Activated CD4-positive, alpha-beta T cell treated with anti-CD3 and anti-CD28 coated beads, Interleukin-2, amount 50 U/mL, for 48 hours (primary cell): ENCODE measurements at regions not wholly inside any gene's neighbourhood (a gene's known extent, or its start where the extent isn't known, plus 50 kb on each side); places are given as distances from the start of the nearest gene placed in this dataset.
"Not testable (repeated sequence)": the region's sequence is repeated elsewhere in the genome, so short reads cannot be mapped to it uniquely, and the experiment has no call there.

Experiments
- DNase-seq, 2 experiments: peaks; one replicate each; pipeline ENCODE4 v3.0.0-alpha.2; 2020

GRCh38 chr12:63508543-63508942 is 159.8 kb downstream of the DPY19L2 start:
- DNase-seq = no peak

GRCh38 chr12:63499567-63499966 is 168.7 kb downstream of the DPY19L2 start:
- DNase-seq = no peak

- DNase-seq = no peak
Measured at GRCh38 chr12:63498239-63498638, 170.1 kb downstream of the DPY19L2 start.

DNA sequence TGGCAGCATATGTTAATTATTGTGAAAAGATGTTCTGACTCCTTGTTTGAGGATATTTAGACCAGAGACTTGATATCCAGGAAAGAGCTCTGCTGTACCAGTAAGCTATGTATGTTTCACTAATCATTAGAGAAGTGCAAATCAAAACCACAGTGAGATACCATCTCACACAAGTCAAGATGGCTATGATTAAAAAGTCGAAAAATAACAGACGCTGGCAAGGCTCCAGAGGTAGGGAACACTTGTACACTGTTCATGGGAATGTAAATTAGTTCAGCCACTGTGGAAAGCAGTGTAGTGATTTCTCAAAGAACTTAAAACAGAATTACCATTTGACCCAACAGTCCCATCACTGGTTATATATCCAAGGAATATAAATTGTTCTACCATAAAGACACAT is 171.6 kb downstream of the DPY19L2 start:
- no peak for DNase-seq

GRCh38 chr12:63495974-63496373 is 172.3 kb downstream of the DPY19L2 start:
- DNase-seq = no peak

- DNase-seq = not testable (repeated sequence)
Measured at GRCh38 chr12:63493357-63493756, 174.9 kb downstream of the DPY19L2 start.

DNA sequence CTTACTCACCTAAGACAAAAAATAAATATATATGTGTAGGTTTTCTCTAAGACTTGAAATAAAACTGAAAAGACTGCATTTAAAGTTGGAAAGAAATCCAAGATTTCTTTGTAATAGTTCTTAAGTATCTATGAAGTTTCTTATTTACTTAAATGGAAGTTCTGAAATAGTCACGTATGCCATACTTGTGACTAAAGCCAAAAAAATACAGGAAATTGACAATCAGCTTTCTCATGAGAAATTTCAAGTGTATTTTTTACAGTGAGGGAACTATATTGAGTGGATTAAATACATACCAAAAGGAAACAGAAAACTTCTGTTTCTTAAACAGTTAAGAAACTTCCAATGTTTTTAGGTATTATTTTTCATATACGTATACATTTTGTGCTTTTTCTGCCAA is 188.1 kb downstream of the DPY19L2 start:
- no peak for DNase-seq

GRCh38 chr12:63470161-63470560 is 198.1 kb downstream of the DPY19L2 start:
- no peak for DNase-seq

DNA sequence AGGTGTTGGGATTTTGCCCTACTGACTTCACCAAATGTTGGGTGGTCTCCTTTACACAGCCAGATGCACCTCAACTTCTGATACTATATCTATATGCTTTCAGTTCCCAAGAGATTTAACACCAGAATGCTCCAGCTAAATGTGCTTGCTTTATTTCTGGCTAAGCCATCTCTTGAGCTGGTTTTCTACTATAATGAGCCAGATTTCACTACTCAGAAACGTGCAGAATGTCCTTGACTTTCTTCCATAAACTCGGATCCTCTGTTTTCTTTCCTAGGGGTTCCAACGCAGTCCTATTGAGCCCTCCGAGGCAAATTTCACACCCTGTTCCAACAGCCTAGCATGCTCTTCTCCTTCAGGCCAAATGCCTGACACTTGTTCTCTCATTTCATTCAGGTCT is 200.3 kb downstream of the DPY19L2 start:
- no peak for DNase-seq

- DNase-seq = no peak
Measured at GRCh38 chr12:63457857-63458256, 210.4 kb downstream of the DPY19L2 start.

DNA sequence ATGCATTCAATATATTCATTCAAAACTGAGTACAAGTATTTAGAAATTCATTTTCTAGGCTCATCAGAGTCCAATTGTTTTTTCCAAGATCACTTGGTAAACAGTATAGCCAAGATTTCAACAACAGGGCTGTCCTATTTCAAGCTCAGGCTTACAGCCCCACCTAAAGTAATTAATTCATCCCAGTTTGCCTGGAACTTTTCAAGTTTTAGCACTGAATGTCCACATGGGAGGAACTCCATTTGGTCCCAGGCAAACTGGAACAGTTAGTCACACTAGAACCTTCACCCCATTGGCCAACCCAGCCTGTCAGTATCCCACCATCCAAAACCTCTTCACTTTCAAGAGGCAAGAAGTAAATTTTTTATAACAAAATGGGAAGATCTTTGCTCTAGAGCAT is 210.9 kb downstream of the DPY19L2 start:
- no peak for DNase-seq

DNA sequence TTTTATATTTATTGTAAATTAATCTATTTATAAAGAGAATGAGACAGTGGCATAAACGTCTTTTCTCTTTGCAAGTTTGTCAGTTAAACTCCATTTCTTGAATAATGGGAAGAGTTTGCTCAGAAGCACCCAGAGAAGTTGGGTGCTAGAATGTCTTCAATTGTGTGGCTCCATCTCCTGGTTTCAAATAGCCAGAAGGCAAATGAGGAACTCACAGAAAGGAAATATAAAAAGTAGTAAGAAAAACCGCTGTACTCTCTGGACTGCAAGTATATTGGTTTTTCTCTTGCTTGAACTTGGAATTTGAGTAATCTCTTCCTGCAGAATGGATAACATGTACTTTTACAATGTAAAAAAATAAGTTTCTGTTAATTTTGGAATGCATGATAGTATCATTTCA is 217.5 kb downstream of the DPY19L2 start:
- DNase-seq = no peak

- no peak for DNase-seq
Measured at GRCh38 chr12:63450334-63450733, 218.0 kb downstream of the DPY19L2 start.

DNA sequence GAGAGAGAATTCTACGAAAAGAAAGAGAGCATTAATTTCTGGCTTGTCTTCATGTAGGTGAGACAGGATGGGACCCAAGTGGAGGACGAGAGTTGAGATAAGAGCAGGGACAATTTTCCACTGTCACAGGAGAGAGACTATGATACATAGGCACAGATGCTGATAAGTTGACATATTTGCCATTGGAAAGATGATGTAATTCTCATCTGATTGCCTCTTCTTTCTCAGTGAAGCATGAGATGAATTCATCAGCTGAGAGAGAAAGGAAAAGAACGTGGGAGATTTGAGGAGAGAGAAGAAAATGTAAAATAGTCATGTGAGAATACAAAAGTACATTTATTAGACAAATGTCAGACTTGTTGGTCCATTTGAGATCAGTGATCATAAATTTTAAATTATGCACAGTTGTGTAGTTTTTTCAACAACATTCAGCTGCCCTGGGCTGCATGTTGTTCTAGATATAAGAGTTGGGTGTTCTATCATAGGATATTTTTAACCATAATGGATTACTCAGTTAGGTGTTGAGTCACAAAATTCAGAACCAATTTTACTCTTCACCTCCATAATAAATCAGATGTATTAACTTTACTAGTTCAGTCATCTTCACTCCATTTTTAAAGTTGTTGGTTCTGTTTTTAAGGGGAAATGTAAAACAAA is 222.9 kb downstream of the DPY19L2 start:
- no peak for DNase-seq

DNA sequence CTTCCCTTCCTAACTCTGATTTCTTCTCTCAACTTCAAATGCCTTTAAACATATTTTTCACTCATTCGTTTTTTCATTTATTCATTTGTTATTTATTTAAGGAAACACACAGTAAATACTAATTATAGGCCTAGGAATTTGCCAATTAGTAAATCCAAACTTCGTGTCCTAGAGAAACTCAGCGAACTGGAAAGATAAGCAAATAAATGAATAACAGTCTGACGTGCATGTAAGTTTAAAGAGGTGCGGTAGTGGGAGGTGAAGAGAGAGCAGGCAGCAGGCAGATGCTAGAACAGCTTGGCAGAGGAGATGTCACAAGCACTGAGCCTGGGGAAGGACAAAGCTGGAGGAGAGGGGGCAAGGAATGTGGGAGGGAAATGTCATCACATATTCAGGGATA is 228.2 kb downstream of the DPY19L2 start:
- DNase-seq = no peak

DNA sequence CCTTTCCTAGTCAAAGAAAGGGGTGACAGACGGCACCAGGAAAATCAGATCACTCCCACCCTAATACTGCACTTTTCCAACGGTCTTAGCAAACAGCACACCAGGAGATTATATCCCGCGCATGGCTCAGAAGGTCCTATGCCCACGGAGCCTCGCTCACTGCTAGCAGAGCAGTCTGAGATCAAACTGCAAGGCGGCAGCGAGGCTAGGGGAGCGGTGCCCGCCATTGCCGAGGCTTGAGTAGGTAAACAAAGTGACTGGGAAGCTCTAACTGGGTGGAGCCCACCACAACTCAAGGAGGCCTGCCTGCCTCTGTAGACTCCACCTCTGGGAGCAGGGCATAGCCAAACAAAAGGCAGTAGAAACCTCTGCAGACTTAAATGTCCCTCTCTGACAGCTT is 233.9 kb downstream of the DPY19L2 start:
- DNase-seq = not testable (repeated sequence)

DNA sequence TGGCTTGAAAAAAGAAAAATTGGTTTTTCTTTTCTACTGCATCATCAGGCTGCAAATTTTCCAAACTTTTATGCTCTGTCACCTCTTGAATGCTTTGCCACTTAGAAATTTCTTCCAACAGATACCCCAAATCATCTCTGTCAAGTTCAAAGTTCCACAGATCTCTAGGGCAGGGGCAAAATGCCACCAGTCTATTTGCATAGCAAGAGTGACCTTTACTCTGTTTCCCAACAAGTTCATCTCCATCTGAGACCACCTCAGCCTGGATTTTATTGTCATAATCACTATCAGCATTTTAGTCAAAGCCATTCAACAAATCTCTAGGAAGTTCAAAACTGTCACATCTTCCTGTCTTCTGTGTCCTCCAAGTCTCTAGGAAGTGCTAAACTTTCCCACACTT is 240.3 kb downstream of the DPY19L2 start:
- not testable (repeated sequence) for DNase-seq

DNA sequence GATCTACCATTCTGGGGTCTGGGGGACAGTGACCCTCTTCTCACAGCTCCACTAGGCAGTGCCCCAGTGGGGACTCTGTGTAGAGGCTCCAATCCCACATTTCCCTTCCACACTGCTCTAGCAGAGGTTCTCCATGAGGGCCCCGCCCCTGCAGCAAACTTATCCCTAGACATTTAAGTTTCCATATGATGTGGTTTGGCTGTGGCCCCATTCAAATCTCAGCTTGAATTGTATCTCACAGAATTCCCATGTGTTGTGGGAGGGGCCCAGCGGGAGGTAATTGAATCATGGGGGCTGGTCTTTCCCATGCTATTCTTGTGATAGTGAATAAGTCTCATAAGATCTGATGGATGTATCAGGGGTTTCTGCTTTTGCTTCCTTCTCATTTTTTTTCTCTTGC is 241.3 kb downstream of the DPY19L2 start:
- DNase-seq = not testable (repeated sequence)

DNA sequence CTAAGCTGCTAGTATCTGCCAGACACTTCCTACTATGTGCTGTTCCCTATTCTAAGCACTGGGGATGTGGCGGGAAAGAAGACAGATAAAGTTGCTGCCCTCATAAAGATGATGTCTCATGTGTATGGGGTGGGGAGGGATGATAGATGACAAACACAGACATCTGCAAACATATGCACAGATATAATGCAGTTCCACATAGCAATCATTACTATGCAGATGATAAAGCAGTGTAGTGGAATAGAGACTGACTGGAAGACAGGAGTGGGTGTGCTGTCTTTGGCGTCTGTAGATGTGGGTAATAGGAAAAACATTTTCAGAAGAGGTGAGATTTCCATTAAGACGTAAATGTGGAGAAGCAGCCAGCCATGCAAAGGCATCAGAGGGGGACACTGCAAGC is 243.6 kb downstream of the DPY19L2 start:
- no peak for DNase-seq

GRCh38 chr12:63423839-63424238 is 244.5 kb downstream of the DPY19L2 start:
- DNase-seq = no peak

- DNase-seq = peak; percentile 41 to 51
Measured at GRCh38 chr12:63420206-63420644, 248.1 kb downstream of the DPY19L2 start.

DNA sequence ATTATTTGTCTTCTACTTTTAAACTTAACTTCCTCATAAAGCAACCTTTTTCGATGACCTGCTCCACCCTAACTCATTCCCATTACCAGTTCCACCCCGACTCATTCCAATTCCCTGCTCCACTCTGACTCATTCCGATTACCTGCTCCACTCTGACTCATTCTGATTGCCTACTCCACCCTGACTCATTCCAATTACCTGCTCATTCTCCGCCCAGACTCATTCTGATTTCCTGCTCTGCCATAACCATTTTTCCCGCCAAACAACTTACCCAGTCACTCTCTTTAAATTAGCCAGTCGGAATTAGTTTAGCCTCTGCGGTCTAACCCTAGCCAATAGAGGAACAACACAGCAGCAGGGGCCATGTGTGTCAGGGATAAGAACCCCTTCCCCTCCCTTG is 249.1 kb downstream of the DPY19L2 start:
- DNase-seq = no peak

- DNase-seq = no peak
Measured at GRCh38 chr12:63416788-63417187, 251.5 kb downstream of the DPY19L2 start.

- no peak for DNase-seq
Measured at GRCh38 chr12:63415357-63415756, 252.9 kb downstream of the DPY19L2 start.

DNA sequence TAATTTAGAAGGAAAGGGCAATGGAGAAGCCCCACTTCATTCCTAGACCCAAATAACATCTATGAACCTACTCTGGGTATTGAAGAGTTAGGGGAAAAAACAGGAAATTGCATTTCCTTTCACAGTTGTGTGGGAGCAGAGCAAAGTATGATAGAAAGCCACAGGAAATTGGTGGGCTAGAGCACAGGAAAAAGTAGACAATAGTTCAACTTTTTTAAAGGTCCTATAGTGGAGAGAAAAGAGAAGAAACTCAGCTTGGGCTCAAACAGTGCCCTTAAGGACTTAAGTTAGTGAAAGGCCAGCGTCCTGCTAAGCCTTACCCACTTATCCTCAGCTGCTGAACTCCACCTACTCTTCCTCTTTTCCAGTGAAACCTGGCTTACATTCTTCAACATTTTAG is 258.1 kb downstream of the DPY19L2 start:
- DNase-seq = no peak
